ENCODE measurements at regions not wholly inside any gene's neighbourhood (a gene's known extent, or its start where the extent isn't known, plus 50 kb on each side); places are given as distances from the start of the nearest gene placed in this dataset.

DNA sequence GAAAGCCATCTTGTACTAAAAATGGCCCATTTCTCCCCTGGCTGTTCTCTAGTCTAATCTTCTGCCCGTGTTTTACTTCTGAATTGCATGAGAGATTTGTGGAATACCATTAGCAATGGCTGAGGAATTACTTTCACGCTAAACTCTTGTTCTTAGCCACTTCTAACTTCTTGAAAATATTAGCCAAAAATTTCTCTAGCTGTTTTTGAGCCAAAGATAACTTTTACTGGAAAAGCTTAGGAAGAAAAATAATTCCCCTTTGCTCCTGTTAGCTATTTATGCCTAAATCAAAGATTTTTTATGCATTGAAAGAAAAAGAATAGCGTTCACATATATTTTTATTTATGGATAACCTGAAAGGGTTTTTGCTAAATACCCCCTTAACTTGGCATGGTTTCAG, 287.8 kb downstream of the MTRR start:
- DNase-seq, result no peak

DNA sequence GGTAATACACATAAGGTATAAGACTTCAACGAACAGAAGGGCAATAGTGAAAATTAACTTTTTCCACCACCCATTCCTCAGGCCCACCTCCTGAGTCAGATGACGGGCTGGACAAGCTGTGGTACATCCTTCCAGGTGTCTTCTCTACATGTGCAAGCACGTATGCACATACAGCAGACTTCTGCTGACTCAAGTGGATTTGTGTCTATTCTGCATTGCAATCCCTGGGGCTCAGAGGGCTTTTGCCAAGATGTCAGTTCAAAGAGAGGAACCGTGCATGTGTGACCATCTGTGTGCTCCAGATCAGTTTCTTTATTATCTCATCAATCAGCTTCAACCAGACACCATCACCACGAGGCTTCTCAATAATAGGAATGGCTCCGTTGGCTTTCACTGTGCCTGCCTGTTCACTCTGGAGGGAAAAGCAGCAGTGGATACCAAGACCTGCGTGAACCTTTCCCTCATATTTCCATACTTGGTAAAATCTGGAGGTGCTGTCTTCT, 288.4 kb downstream of the MTRR start:
- DNase-seq, result no peak

GRCh38 chr5:8176101-8176693, 307.2 kb downstream of the MTRR start:
- DNase-seq, result peak; percentile 18

DNA sequence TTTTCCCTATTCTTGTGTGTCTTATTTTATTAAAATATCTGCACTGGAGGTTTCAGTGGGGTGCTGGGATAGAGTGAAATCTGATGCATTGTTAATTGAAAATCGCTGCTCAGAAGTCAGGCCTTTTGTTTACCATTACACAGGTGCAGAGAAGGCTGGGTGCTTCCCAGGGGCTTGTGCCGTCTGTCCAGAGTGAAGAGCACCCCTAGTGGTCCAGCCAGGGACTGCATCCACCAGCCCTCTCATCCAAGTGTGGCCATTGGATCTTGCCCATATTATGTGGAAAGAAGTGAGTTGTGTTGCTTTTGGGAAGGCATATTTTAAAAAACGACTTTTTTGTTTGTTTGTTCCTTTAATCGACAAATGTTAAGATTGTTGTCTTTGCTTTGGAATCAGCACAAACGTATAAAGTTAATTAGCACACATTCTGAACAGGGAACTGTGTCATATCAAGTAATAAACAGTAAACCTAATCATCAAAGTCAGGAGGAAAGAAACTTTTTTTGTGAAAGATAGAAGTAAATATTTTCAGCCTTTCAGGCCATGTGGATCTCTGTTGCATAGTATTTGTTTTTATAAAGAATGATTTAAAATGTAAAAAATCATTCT, 315.6 kb downstream of the MTRR start:
- DNase-seq, result peak; percentile 60

GRCh38 chr5:8185852-8186251, 316.9 kb downstream of the MTRR start:
- no peak for DNase-seq

- DNase-seq, result peak; percentile 1
Observed at GRCh38 chr5:8188874-8189565, 320.1 kb downstream of the MTRR start.

- DNase-seq, result peak; percentile 35
Observed at GRCh38 chr5:8192840-8193239, 323.9 kb downstream of the MTRR start.

DNA sequence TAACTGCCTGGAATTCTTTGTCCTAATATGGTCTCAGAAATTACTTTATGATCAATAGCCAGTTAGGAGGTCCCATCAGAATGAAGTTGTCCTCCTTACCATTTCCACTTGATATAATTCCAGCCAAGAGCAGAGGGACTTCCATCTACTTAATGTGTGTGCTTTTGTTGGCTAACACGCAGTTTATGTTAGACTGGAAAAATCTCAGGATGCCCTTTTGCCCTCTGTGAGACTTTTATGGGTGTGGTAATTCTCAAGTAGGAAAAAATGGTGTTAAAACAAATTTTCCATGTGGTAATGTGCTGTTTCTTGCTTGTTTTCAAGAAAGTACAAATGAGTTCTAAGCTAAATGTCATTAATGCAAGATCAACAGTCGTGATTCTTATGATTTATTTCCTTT, 327.1 kb downstream of the MTRR start:
- no peak for DNase-seq

GRCh38 chr5:8208307-8208706, 339.4 kb downstream of the MTRR start:
- DNase-seq, result no peak

DNA sequence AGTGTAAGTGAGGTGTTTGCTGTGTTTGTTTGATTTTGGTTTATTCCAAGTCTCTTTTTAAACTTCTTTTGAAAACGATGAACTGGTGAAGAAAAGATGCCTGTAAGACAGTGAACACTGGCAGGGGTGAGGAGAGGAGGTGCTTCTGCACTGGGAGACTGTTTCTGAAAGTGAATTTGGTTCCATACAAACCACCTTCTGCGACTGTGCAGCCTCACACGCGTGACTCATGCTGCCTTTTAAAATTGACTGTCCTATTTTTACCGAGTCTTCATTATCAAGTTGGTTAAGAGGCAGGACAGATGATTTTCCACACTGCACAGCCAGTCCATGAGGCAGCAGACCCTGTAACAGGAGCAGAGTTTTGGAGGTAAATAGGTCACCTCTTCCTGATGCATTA, 340.6 kb downstream of the MTRR start:
- DNase-seq, result no peak

DNA sequence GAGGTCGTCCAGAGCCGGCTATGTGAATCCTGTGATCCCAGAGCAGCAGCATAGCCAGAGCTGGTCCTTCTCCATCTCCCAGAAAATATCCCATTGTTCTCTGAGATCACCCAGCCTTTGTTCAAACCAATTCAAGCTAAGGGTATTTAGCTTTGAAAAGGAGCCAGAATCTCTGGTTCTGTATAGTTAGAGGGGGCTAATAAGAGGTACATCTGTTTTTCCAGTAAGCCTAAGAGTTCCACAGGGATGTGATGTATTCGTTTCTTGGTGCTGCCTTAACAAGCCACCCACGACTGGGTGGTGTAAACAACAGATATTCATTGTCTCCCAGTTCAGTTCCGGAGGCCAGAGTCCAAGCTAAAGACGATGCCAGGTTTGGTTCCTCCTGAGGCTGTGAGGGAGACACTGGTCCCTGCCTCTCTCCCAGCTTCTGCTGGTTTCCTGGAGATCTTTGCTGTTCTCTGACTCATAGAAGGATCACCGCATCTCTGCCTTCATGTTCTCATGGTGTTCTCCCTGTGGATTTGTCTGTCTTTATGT, 344.8 kb downstream of the MTRR start:
- no peak for DNase-seq

DNA sequence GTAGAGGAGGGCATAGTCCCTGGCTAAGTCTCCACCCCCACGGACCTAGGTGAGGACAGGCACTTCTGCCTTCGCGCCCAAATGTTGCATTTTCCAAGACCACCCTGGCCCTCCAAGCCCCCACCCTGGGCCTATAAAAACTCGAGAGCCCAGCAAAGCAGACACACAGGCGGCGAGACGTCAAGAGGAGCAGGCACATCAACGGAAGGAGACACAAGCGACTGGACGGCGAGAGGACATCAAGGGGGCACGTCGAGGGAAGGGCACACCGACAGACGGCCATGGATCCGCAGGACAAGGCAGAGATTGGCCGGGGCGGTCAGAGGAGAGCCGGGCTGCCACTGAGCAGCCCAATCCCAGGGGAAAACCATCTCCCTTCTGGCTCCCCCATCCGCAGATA, 348.0 kb downstream of the MTRR start:
- DNase-seq, result no peak

DNA sequence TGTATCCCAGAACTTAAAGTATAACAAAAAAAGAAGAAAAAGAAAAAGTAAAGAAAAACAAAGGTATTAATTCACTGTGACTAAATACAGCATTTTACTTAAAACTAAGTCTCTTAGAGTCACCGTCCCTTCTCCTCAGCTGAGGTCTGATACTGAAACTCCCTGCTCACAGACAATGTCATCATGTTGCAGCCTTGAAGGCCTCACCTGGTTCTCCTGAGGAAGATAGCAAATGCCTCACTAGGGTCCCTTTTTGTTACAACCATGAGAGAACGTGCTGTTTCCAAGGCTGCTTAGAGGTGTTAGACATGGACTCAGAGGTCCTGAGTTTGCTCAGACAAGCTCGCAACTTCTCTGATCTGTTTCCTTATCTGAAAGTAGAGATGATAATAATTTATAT, 357.2 kb downstream of the MTRR start:
- no peak for DNase-seq

GRCh38 chr5:8227112-8227511, 358.2 kb downstream of the MTRR start:
- DNase-seq, result no peak

GRCh38 chr5:8229551-8229950, 360.6 kb downstream of the MTRR start:
- DNase-seq, result no peak

GRCh38 chr5:8230868-8231267, 361.9 kb downstream of the MTRR start:
- DNase-seq, result no peak

GRCh38 chr5:8233479-8233878, 364.5 kb downstream of the MTRR start:
- no peak for DNase-seq

DNA sequence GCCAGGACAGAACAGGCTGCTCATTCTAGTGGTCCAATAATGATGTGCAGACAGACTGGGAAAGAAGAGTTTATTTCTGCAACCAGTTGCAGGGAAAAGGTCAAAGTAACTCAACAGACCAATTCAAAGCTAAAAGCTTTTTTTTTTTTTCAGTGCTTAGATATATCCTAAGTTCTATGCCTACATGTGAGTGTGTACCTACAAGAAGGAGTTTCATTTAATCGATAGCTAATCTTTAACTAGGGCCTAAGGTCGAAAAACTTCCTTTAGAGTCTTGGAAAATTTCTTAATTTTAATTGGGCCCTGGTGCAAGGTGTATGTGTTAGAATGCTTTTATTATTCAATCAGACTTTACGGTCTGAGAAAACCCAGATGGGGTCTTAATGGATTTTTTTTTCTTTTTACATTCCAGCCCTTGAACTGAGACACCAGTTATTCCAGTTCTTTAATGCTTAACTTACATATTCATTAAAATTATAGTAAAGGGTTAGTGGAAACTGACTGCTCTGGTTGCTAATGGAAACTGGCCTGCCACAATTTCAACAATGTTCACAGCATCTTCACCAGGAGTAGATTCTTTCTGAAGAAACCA, 365.3 kb downstream of the MTRR start:
- DNase-seq, result no peak

GRCh38 chr5:8238080-8238479, 369.1 kb downstream of the MTRR start:
- DNase-seq, result no peak

DNA sequence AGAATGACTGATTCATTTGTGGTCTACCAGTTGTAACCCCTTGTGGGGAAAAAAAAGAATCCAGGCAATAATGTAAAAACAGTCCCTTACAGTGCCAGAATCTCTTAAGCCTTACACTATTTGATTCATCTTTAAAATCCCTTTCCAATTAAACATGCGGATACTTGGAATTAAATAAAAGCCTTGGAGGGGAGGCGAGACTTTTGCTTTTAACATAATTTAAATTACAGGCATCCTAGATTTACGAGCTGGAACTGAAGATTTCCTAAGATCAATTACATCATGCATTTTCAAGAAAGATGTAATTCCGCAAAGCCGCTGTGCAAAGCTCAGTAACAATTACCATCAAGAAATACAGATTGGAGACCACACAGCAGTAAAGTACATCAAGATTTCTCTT, 370.2 kb downstream of the MTRR start:
- DNase-seq, result no peak

DNA sequence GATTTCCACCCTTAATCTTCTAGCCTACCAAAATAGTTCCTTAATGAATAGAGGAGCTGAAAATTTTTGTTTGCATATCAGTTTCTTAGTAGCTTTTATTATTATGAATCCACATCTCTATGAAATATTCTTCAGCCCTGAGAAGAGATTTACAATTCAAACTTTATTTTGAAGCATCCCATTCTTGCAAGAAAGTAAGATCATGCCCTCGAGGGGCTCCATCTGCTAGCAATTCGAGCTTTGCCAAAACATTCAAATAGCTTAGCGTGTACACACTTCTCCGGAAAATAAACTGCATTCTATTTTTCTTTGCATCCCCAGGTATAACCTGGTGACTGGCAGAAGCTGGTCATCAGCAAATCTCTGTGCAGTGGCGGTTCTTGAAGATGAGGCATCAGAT, 370.7 kb downstream of the MTRR start:
- no peak for DNase-seq

DNA sequence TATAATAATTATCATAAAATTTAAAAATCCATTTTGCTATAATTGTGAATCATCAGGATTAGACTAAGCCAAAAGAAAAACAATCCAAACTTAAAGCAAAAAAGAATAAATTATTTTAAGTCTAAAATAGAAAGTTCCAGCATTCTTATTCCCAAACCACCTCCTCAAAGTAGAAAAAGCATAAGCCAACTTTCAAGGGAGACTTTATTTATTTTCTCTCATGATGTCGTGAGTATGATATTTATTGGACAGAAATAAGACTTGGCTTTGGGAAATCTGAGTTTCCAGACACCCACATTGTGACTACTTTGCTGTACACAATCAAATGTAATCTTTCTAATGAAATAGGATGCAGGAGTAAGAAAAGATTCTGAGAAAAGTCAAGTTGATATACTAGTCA, 372.1 kb downstream of the MTRR start:
- no peak for DNase-seq

- no peak for DNase-seq
Observed at GRCh38 chr5:8241558-8241957, 372.6 kb downstream of the MTRR start.
